Left colon (tissue), 2 donors: ENCODE measurements at regions not wholly inside any gene's neighbourhood (a gene's known extent, or its start where the extent isn't known, plus 50 kb on each side); places are given as distances from the start of the nearest gene placed in this dataset.

Source experiments
- ATAC-seq: fragments of 200-7000 bp; cut with Tn5 transposase; one replicate; pipeline ENCODE4 v1.9.1; 2020; ENCODE audit warnings: mild to moderate bottlenecking, moderate library complexity
- DNase-seq, 2 donors: peaks; one replicate each; pipeline ENCODE4 v3.0.0-alpha.2; 2020
- intact Hi-C, 2 donors: fragments of 100-400 bp; cut with DNase I in 1 of 2; cut with micrococcal nuclease in 1 of 2; formaldehyde crosslinking; loops; one replicate each; pipeline versions ENCODE4 v1.11.2 to v1.14.0; 2022; cut with DNase I, micrococcal nuclease
- donor health status: DM: no; HTN: no; CAD: no.
- donor health status: DM: yes; HTN: yes; CAD: no.

- DNase-seq = no peak
- intact Hi-C loops = no loop called here
- ATAC-seq = no peak
Observed at GRCh38 chr5:175803736-175804454, 67.5 kb upstream of the CPLX2 start.

DNA sequence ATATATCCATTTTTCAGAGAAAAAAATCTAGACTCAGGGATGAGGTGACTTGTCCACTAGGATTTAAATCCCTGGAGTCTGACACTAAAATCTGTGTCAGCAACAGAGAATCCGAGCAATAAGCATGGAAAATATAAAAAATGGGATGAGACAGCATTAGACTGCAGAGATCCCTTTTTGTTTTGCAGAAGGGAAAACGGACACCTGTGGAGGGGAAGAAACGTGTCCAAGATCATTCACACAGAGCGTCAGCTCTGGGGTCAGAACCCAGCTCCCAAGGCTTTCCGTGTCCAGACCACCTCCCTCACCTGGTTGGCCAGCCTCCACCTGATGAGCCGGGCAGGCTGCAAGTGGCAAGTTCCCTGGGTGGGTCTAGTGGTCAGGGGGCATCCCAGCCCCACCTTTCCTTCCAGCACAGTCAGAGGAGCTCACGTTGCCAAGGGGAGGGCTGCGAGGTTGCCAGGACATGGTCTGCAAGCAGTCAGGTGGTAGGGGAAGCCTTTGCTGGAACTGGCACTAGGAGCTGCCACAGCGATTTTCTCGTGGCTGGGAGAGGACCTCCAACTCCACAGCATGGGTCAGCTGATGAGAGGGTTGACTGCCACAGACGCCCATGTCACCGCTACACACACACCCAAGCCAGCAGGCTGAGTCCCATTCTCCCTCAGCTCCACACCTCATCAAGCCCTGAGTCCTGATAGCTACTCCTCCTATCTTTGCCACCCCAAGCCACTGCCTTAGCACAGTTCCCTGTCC is 65.9 kb upstream of the CPLX2 start:
- ATAC-seq = no peak
- intact Hi-C loops = no loop called here
- no peak for DNase-seq

DNA sequence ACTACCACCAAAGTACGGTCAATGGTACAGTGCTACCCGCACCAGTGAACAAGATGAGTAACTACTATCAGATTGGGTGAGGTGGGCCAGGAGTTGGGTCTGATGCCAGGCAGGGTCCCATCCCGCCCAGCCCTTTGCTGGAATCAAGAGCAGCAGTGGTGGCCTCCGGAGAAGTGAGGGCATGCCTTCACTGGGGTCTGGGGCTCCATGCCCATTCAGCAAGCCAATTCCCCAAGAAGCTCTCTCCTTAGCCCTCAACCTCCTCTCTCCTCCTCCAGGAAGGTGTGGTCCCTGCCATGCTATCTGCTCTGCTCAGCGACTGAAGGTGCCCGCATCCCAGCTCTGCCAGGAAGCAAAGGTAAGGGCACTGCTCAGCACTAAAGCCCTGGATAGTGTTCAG is 62.7 kb upstream of the CPLX2 start:
- ATAC-seq (no peak), DNase-seq (no peak)

DNA sequence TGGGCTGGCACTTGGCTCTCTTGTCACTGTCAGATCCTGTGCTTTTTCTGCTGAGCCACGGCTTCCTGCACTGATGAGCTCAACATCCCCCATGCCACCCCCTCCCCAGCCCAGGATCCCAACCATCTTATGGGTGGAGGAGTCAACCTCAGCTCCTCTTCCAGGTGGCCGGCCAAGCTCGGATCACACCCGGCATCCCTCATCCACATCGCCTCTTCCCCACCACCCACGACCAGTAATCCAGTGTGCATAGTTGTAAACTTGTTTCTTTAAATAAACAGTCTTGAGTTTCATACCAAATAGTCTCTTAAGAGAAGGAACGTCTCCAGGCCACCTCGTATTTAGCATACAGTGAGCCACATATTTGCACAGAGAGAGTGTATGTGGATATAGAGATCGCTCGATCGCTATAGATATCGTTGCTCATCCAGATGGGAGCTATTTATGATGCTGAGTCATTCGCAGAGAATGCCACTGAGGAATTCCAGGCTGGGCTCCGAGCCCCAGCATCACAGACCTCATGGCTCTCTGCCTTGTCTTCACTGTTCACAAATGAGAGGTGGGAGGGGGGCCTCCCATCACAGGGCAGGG is 61.8 kb upstream of the CPLX2 start:
- intact Hi-C loops = no loop called here
- ATAC-seq = no peak
- no peak for DNase-seq

More for the DNA sequence above, 62.7 kb upstream of the CPLX2 start:
- intact Hi-C loops = no loop called here

DNA sequence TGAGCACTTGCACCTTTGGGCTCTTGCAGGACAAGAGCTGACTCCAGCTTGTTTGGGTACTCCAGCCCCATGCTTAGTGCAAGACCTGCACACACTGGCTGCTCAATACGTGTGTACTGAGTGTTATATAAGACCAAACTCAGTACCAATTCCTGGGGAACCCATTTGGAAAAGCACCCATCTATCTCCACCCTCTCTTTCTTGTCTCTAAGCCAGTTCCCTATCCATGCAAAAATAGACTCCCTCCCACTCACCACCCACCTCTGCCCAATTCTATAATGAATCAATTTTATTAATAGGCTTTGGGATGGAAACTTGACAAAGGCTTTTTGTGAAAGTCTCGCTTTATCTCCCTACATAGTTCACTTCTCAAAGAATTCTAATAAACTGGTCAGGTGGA is 60.9 kb upstream of the CPLX2 start:
- DNase-seq = no peak
- intact Hi-C loops = no loop called here
- no peak for ATAC-seq

DNA sequence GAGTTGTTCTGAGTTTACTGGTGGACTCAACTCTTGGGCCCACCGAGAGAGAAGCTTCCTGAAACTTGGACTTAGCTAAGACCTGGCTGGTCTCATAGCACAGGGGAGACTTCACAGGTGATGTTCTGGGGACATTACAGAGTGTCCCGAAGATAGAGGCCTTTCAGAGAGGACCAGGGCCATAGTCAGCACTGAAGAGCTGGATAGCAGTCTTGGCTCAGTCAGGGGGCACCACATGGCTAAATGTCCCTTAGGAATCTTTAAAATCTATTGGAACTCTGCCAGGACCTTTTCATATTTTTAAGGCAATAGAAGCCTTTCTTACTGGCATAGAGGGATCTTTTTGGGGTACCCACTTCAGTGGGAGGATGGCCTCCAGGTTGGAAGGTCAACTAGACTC is 59.8 kb upstream of the CPLX2 start:
- DNase-seq = no peak
- intact Hi-C loops = no loop called here
- ATAC-seq = no peak

GRCh38 chr5:175813943-175814630 is 57.3 kb upstream of the CPLX2 start:
- DNase-seq (no peak), ATAC-seq (no peak)
- intact Hi-C loops = no loop called here

DNA sequence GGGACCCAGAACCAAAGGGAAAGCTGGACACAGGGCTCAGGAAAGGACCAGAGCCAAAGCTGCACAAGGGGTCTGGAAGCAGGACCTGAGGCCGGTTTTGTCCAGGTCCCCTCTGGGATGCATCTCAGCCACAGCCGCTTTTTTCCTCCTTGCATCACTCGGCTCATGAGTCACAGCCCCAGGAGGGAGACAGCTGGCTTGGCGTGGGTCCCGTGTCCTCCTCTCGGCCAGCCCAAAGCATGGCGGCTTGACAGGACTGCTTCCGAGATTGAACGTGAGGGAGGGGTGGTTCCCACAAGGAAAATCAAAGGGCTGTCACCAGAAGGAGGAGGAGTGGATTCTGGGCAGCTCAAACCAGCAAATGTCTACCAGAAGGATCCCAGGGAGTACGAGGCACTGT is 56.7 kb upstream of the CPLX2 start:
- ATAC-seq = no peak
- DNase-seq = no peak
- intact Hi-C loops = no loop called here

- intact Hi-C loops = no loop called here
- ATAC-seq = no peak
- no peak for DNase-seq
Observed at GRCh38 chr5:175815126-175815913, 56.1 kb upstream of the CPLX2 start.

GRCh38 chr5:175816348-175816747 is 55.0 kb upstream of the CPLX2 start:
- DNase-seq = no peak
- ATAC-seq = no peak
- intact Hi-C loops = no loop called here

GRCh38 chr5:175819090-175819425 is 52.3 kb upstream of the CPLX2 start:
- ATAC-seq (no peak), DNase-seq (no peak)
- intact Hi-C loops = no loop called here

GRCh38 chr5:175820230-175820629 is 51.1 kb upstream of the CPLX2 start:
- ATAC-seq (no peak), DNase-seq (no peak)
- intact Hi-C loops = no loop called here
